Progenitor cell of endocrine pancreas (in vitro differentiated cells): ENCODE measurements at regions not wholly inside any gene's neighbourhood (a gene's known extent, or its start where the extent isn't known, plus 50 kb on each side); places are given as distances from the start of the nearest gene placed in this dataset.
A peak's percentile ranks its signal among the peaks of the same experiment; 100 is the strongest.

Experiments
- DNase-seq: peaks from one replicate; pipeline ENCODE4 v3.0.0; 2021; ENCODE audit warnings: low spot score; ENCODE audit not compliant: unreplicated experiment
- H3K27ac Mint-ChIP-seq: 2 replicates; pipeline ENCODE4 v1.8.0; 2021; ENCODE audit warnings: mild to moderate bottlenecking, moderate library complexity, mixed read lengths
- H3K27me3 Mint-ChIP-seq: 2 replicates; pipeline ENCODE4 v1.8.0; 2021; ENCODE audit warnings: mixed read lengths
- H3K36me3 Mint-ChIP-seq: 2 replicates; pipeline ENCODE4 v1.8.0; 2022; ENCODE audit warnings: mixed read lengths; ENCODE audit not compliant: insufficient read depth
- H3K4me1 Mint-ChIP-seq: 2 replicates; pipeline ENCODE4 v1.8.0; 2021; ENCODE audit warnings: low read depth, mixed read lengths
- H3K4me3 Mint-ChIP-seq: 2 replicates; pipeline ENCODE4 v1.8.0; 2021; ENCODE audit warnings: low read depth, mild to moderate bottlenecking, moderate library complexity, mixed read lengths
- H3K9me3 Mint-ChIP-seq: 2 replicates; pipeline ENCODE4 v1.8.0; 2021; ENCODE audit warnings: low read depth, mixed read lengths
- CTCF ChIP-seq: fragments of 200-600 bp; sonication (generic); IDR thresholded peaks from one replicate; pipeline ENCODE4 v1.5.0; 2021; ENCODE audit warnings: antibody characterized with exemption, mild to moderate bottlenecking; ENCODE audit not compliant: unreplicated experiment

- no peak overlapping the region for H3K27ac Mint-ChIP-seq
- no peaks in the 10 kb centered on the region for H3K36me3 Mint-ChIP-seq
- no peak for DNase-seq
- H3K4me3 Mint-ChIP-seq = no peak overlapping the region
- H3K9me3 Mint-ChIP-seq = no peaks in the 10 kb centered on the region
- H3K27me3 Mint-ChIP-seq = no peaks in the 10 kb centered on the region
- TF ChIP-seq CTCF = no peak
- H3K4me1 Mint-ChIP-seq = no peaks in the 10 kb centered on the region
Observed at GRCh38 chr5:101686536-101687157, 609.4 kb downstream of the SLCO4C1 start.

- Mint-ChIP-seq H3K4me1 (peaks cover 5% of the 10 kb centered on the region), H3K27ac (no peak overlapping the region), H3K27me3 (peaks cover 7% of the 10 kb centered on the region), H3K4me3 (no peak overlapping the region), H3K9me3 (no peaks in the 10 kb centered on the region), H3K36me3 (no peaks in the 10 kb centered on the region)
- no peak for DNase-seq
- no peak for TF ChIP-seq CTCF
Observed at GRCh38 chr5:101679816-101680215, 616.3 kb downstream of the SLCO4C1 start.

- TF ChIP-seq CTCF = peak; percentile 95
- peak; percentile 70 for DNase-seq
- Mint-ChIP-seq H3K36me3 (no peaks in the 10 kb centered on the region), H3K4me3 (peak overlapping the region; percentile 25), H3K27me3 (peaks cover 7% of the 10 kb centered on the region), H3K27ac (no peak overlapping the region), H3K4me1 (peaks cover 5% of the 10 kb centered on the region), H3K9me3 (no peaks in the 10 kb centered on the region)
Observed at GRCh38 chr5:101678481-101679193, 617.4 kb downstream of the SLCO4C1 start.

- Mint-ChIP-seq H3K9me3 (no peaks in the 10 kb centered on the region), H3K4me3 (peak overlapping the region; percentile 1), H3K4me1 (peaks cover 5% of the 10 kb centered on the region), H3K27ac (no peak overlapping the region), H3K36me3 (no peaks in the 10 kb centered on the region), H3K27me3 (peaks cover 7% of the 10 kb centered on the region)
- DNase-seq = no peak
- no peak for TF ChIP-seq CTCF
Observed at GRCh38 chr5:101677961-101678360, 618.1 kb downstream of the SLCO4C1 start.

- TF ChIP-seq CTCF = no peak
- Mint-ChIP-seq H3K9me3 (no peaks in the 10 kb centered on the region), H3K36me3 (no peaks in the 10 kb centered on the region), H3K27ac (no peak overlapping the region), H3K4me1 (peaks cover 5% of the 10 kb centered on the region), H3K27me3 (peaks cover 7% of the 10 kb centered on the region), H3K4me3 (no peak overlapping the region)
- no peak for DNase-seq
Observed at GRCh38 chr5:101676646-101677045, 619.4 kb downstream of the SLCO4C1 start.
